DND-41 (cell line): ENCODE measurements at regions not wholly inside any gene's neighbourhood (a gene's known extent, or its start where the extent isn't known, plus 50 kb on each side); places are given as distances from the start of the nearest gene placed in this dataset.

ENCODE experiments used
- EZH2 ChIP-seq: IDR thresholded peaks from 3 replicates; pipeline ENCODE4 v1.6.1; 2012; ENCODE audit warnings: borderline replicate concordance, low read depth, mild to moderate bottlenecking, moderate library complexity, low read length, inconsistent platforms; ENCODE audit not compliant: severe bottlenecking
- TF ChIP-seq, protein P1 (sequence below): IDR thresholded peaks from 2 replicates; pipeline ENCODE4 v1.5.1; 2012; ENCODE audit warnings: borderline replicate concordance, low read length, moderate library complexity, mild to moderate bottlenecking; ENCODE audit not compliant: poor library complexity, severe bottlenecking; ENCODE audit errors: extremely low read depth

DNA sequence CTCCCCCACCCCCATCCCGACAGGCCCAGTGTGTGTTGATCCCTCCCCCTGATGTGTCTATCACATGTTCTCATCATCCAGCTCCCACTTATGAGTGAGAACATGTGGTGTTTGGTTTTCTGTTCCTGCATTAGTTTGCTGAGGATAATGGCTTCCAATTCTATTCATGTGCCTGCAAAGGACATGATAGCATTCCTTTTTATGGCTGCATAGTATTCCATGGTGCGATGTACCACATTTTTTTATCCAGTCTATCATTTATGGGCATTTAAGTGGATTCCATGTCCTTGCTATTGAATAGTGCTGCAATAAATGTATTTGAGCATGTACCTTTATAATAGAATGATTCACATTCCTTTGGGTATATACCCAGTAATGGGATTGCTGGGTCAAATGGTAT, 66.6 kb upstream of the NXT1 start:
- TF ChIP-seq, protein P1, sequence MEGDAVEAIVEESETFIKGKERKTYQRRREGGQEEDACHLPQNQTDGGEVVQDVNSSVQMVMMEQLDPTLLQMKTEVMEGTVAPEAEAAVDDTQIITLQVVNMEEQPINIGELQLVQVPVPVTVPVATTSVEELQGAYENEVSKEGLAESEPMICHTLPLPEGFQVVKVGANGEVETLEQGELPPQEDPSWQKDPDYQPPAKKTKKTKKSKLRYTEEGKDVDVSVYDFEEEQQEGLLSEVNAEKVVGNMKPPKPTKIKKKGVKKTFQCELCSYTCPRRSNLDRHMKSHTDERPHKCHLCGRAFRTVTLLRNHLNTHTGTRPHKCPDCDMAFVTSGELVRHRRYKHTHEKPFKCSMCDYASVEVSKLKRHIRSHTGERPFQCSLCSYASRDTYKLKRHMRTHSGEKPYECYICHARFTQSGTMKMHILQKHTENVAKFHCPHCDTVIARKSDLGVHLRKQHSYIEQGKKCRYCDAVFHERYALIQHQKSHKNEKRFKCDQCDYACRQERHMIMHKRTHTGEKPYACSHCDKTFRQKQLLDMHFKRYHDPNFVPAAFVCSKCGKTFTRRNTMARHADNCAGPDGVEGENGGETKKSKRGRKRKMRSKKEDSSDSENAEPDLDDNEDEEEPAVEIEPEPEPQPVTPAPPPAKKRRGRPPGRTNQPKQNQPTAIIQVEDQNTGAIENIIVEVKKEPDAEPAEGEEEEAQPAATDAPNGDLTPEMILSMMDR = no peak
- no peak for TF ChIP-seq EZH2
